ENCODE measurements at regions not wholly inside any gene's neighbourhood (a gene's known extent, or its start where the extent isn't known, plus 50 kb on each side); places are given as distances from the start of the nearest gene placed in this dataset.

DNA sequence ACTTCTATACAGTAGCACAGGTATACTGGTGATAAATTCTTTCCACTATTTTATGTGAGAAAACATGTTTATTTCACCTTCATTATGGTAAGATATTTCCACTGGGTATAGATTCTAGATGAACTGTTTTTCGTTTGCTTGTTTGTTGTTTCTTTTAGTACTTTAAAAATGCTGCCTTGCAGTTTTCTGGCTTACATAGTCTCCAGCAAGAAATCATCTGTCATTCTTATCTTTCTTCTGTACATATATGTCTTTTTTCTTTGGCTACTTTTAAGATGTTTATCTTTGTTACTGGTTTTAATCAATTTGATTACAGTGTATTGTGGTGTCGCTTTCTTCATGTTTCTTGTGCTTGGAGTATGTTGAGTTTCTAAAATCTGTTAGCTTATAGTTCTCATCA is 333.3 kb upstream of the HTR2A start:
- Histone ChIP-seq H3K9me3 (ENCODE audit: insufficient read depth, low read depth) (no peaks in the 10 kb centered on the region), H3K9me2 (ENCODE audit: insufficient read depth) (no peaks in the 10 kb centered on the region), H4K20me1 (ENCODE audit: insufficient read depth) (no peaks in the 10 kb centered on the region), H3K4me3 (no peak overlapping the region), H3K79me2 (ENCODE audit: low read depth) (no peaks in the 10 kb centered on the region), H3F3A (ENCODE audit: insufficient read depth, low read depth) (no peaks in the 10 kb centered on the region), H3K27ac (no peak overlapping the region), H2AFZ (no peak overlapping the region), H3K4me2 (no peak overlapping the region), H3K36me3 (ENCODE audit: low read depth) (no peaks in the 10 kb centered on the region), H3K4me1 (replicated peaks; ENCODE audit: insufficient read depth) (no peaks in the 10 kb centered on the region), H3K27me3 (ENCODE audit: insufficient read depth, low read depth) (no peaks in the 10 kb centered on the region)
- ChIA-PET POLR2A (ENCODE audit: unreplicated experiment) (no interaction called here), CTCF (no interaction called here)
- intact Hi-C loops (cut with micrococcal nuclease; ENCODE audit: unreplicated experiment): no loop called here
- TF ChIP-seq, protein P1, sequence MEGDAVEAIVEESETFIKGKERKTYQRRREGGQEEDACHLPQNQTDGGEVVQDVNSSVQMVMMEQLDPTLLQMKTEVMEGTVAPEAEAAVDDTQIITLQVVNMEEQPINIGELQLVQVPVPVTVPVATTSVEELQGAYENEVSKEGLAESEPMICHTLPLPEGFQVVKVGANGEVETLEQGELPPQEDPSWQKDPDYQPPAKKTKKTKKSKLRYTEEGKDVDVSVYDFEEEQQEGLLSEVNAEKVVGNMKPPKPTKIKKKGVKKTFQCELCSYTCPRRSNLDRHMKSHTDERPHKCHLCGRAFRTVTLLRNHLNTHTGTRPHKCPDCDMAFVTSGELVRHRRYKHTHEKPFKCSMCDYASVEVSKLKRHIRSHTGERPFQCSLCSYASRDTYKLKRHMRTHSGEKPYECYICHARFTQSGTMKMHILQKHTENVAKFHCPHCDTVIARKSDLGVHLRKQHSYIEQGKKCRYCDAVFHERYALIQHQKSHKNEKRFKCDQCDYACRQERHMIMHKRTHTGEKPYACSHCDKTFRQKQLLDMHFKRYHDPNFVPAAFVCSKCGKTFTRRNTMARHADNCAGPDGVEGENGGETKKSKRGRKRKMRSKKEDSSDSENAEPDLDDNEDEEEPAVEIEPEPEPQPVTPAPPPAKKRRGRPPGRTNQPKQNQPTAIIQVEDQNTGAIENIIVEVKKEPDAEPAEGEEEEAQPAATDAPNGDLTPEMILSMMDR (conservative IDR thresholded peaks at IDR 0.05): no peak
- no peak for TF ChIP-seq EZH2 (IDR thresholded peaks at IDR 0.05; ENCODE audit: low read depth)
- no TSS peak for BruUV-seq (replicated peaks)
- DNase-seq: no peak

DNA sequence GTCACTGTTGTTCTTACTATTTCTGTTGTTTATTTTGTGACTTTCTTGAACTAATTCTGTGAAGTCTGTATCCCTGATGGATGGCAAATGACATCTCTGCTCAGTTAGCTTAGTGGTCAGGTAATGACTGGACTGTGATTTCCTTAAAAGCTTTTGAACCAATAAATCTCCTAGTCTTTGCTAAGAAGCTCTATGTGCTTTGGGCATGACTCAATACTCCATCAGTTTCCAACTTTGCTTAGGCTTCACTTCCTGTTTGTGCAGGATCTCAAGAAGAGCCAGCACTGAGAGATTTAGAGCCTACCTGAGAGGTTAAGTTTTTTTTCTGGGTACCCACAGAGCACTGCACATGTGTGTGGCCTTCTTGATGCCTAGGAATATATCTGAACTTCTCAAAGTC is 329.7 kb upstream of the HTR2A start:
- TF ChIP-seq, protein P1 (conservative IDR thresholded peaks at IDR 0.05): no peak
- no peak for TF ChIP-seq EZH2 (IDR thresholded peaks at IDR 0.05; ENCODE audit: low read depth)
- intact Hi-C loops (cut with micrococcal nuclease; ENCODE audit: unreplicated experiment): no loop called here
- BruUV-seq (replicated peaks): no TSS peak

DNA sequence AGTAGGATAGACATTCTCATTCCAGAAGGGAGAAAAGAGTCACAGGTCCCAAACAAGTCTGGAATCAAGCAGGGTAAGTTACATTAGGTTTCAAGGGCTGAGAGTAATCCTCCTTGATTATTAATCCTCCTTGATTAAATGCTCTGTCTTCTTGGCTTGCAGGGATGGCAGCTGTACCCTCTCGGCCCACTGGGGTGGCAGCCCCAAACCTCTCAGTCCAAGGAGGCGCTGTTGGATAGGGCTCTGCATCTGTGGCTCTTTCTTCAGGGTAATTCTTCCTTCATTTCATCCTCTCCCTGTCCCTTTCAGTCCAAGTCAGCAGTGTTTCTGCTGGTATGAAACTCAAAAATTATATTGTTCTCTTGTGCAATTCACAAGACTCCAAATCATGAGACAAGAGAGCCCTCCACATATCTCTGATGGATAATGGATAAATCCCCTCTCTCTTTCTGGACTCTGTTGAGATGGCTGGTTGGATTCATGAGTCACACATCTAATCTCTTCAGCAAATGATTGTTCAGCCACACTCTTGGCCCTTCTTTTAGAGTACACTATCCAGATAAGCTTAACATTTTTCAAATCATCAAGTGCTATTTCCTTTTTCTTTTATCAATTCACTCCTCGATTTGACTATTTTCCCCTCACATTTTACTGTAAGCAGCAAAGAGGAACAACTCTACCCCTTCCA is 323.7 kb upstream of the HTR2A start:
- Histone ChIP-seq H4K20me1 (ENCODE audit: insufficient read depth) (no peaks in the 10 kb centered on the region), H3K36me3 (ENCODE audit: low read depth) (no peaks in the 10 kb centered on the region), H3F3A (ENCODE audit: insufficient read depth, low read depth) (no peaks in the 10 kb centered on the region), H3K9me2 (ENCODE audit: insufficient read depth) (no peaks in the 10 kb centered on the region), H3K27me3 (ENCODE audit: insufficient read depth, low read depth) (no peaks in the 10 kb centered on the region), H3K79me2 (ENCODE audit: low read depth) (no peaks in the 10 kb centered on the region), H2AFZ (no peak overlapping the region), H3K9me3 (ENCODE audit: insufficient read depth, low read depth) (no peaks in the 10 kb centered on the region), H3K4me2 (no peak overlapping the region), H3K27ac (no peak overlapping the region), H3K4me3 (no peak overlapping the region), H3K4me1 (replicated peaks; ENCODE audit: insufficient read depth) (no peaks in the 10 kb centered on the region)
- no peak for TF ChIP-seq EZH2 (IDR thresholded peaks at IDR 0.05; ENCODE audit: low read depth)
- TF ChIP-seq, protein P1 (conservative IDR thresholded peaks at IDR 0.05): no peak
- POLR2A ChIA-PET (ENCODE audit: unreplicated experiment): no interaction called here
- BruUV-seq (replicated peaks): no TSS peak
- intact Hi-C loops (cut with micrococcal nuclease; ENCODE audit: unreplicated experiment): no loop called here
- no peak for DNase-seq
- CTCF ChIA-PET: no interaction called here

More for the DNA sequence above, 329.7 kb upstream of the HTR2A start:
- DNase-seq: no peak
- no peaks in the 10 kb centered on the region for H4K20me1 ChIP-seq (ENCODE audit: insufficient read depth)
- ChIA-PET POLR2A (ENCODE audit: unreplicated experiment) (no interaction called here), CTCF (no interaction called here)
- H3K4me2 ChIP-seq: no peak overlapping the region
- no peaks in the 10 kb centered on the region for H3K36me3 ChIP-seq (ENCODE audit: low read depth)
- H2AFZ ChIP-seq: no peak overlapping the region
- no peaks in the 10 kb centered on the region for H3K9me2 ChIP-seq (ENCODE audit: insufficient read depth)
- no peak overlapping the region for H3K27ac ChIP-seq
- H3K4me3 ChIP-seq: no peak overlapping the region
- no peaks in the 10 kb centered on the region for H3K79me2 ChIP-seq (ENCODE audit: low read depth)
- no peaks in the 10 kb centered on the region for H3K27me3 ChIP-seq (ENCODE audit: insufficient read depth, low read depth)
- H3K4me1 ChIP-seq (replicated peaks; ENCODE audit: insufficient read depth): no peaks in the 10 kb centered on the region
- H3K9me3 ChIP-seq (ENCODE audit: insufficient read depth, low read depth): no peaks in the 10 kb centered on the region
- H3F3A ChIP-seq (ENCODE audit: insufficient read depth, low read depth): no peaks in the 10 kb centered on the region

Measured in PC-9 (cell line).